ENCODE measurements at regions not wholly inside any gene's neighbourhood (a gene's known extent, or its start where the extent isn't known, plus 50 kb on each side); places are given as distances from the start of the nearest gene placed in this dataset.

DNA sequence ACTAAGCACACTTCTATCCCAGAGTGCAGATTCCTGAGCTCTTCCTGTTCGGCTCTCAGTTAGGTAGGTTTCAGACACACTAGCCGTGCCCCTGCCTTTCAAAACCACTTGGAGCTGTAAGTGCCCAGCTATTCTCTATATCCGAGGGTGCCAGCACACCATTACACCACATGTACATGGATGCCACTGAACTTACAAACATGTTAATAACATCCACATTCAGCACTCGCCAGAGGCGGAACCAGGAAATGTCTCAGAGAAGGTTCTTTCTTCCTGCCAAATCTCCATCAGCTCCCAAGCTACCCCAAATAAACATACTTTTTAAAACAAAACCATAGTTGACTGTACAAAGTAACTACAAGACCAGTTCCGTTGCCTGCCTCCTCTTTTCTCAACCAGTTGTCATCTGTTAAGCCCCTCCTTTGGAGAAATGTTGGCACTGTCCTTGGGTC lies 78.4 kb upstream of the CTTNBP2NL start:
- FAIRE-seq = no peak
- Histone ChIP-seq H3K27ac (ENCODE audit: extremely low read depth, low read depth, low read length) (no peak overlapping the region), H3K27me3 (ENCODE audit: control insufficient read depth in 2 of 2, insufficient read depth in 2 of 2, low read length in 2 of 2) (peaks cover 2 to 5% of the 10 kb centered on the region in 2 experiments; a peak in 2 of 5 replicates), H4K20me1 (replicated peaks; ENCODE audit: control insufficient read depth, insufficient read depth, low read length) (no peaks in the 10 kb centered on the region), H3K4me2 (ENCODE audit: insufficient read depth, low read length) (no peak overlapping the region), H3K36me3 (ENCODE audit: control insufficient read depth, insufficient read depth, low read length) (no peaks in the 10 kb centered on the region), H2AFZ (ENCODE audit: low read depth, low read length) (no peak overlapping the region), H3K79me2 (ENCODE audit: control insufficient read depth, insufficient read depth, low read length) (no peaks in the 10 kb centered on the region), H3K9me3 (replicated peaks; ENCODE audit: control insufficient read depth, insufficient read depth, low read depth, low read length) (no peaks in the 10 kb centered on the region), H3K4me3 (no peak overlapping the region), H3K9me1 (ENCODE audit: control insufficient read depth, insufficient read depth, low read length) (no peaks in the 10 kb centered on the region), H3K9ac (ENCODE audit: insufficient read depth in 1 of 2, low read depth in 2 of 2, low read length in 2 of 2) (no peak overlapping the region), H3K4me1 (replicated peaks in 1 of 2; ENCODE audit: control insufficient read depth in 2 of 2, insufficient read depth in 2 of 2, low read length in 2 of 2) (peaks cover 0 to 19% of the 10 kb centered on the region in 2 experiments; a peak in 3 of 5 replicates)
- in situ Hi-C loops (cut with MboI) (no loop called here), intact Hi-C loops (cut with micrococcal nuclease) (no loop called here)
- DNase-seq (ENCODE audit: extremely low read depth in 1 of 4, low spot score in 3 of 4) = no peak
- CTCF ChIA-PET (ENCODE audit: low intra/inter-chr PET ratio) = no interaction called here
- POLR2A ChIA-PET = interaction anchor here (1.0 kb wide), 1 partner anchor 9 kb away, joined by 4 read pairs; no protein-coding TSS in a partner anchor
- no peak for ATAC-seq
- 38% methylated on average over 6 of the region's 6 CpGs for WGBS (ENCODE audit: insufficient coverage, low coverage, missing lambda C conversion rate)
- no TSS peak for BruUV-seq (replicated peaks)
- TF ChIP-seq ZNF384 (IDR thresholded peaks at IDR 0.05; ENCODE audit: low read depth, low read length) (no peak), ZNF175 (CRISPR knock-in tag; IDR thresholded peaks at IDR 0.05; ENCODE audit: low read depth) (peak; percentile 25; the same call in 1 of the 2 replicates), KLF6 (CRISPR knock-in tag; IDR thresholded peaks at IDR 0.05; ENCODE audit: borderline replicate concordance) (peak; percentile 37; the same call in 1 of the 2 replicates), ETV1 (tag; conservative IDR thresholded peaks at IDR 0.05; ENCODE audit: low read depth) (0 out of 2 replicates have a peak, but pooled peaks have one; percentile 3), SNIP1 (IDR thresholded peaks at IDR 0.05; ENCODE audit: low read depth) (no peak), SRSF3 (IDR thresholded peaks at IDR 0.05; ENCODE audit: insufficient read depth, low read length) (no peak), ZNF589 (CRISPR knock-in tag; IDR thresholded peaks at IDR 0.05; ENCODE audit: low read depth) (peak; percentile 60; the same call in 1 of the 2 replicates), ZNF584 (CRISPR knock-in tag; IDR thresholded peaks at IDR 0.05; ENCODE audit: low read depth) (peak; percentile 83), ILF3 (IDR thresholded peaks at IDR 0.05; ENCODE audit: borderline replicate concordance) (no peak)
- TF ChIP-seq, protein P1, sequence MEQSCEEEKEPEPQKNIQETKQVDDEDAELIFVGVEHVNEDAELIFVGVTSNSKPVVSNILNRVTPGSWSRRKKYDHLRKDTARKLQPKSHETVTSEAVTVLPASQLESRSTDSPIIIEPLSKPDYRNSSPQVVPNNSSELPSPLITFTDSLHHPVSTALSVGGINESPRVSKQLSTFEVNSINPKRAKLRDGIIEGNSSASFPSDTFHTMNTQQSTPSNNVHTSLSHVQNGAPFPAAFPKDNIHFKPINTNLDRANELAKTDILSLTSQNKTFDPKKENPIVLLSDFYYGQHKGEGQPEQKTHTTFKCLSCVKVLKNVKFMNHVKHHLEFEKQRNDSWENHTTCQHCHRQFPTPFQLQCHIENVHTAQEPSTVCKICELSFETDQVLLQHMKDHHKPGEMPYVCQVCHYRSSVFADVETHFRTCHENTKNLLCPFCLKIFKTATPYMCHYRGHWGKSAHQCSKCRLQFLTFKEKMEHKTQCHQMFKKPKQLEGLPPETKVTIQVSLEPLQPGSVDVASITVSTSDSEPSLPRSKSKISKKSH (CRISPR knock-in tag; IDR thresholded peaks at IDR 0.05) = no peak

Measured in K562 (cell line).